GM10248 (cell line): ENCODE measurements at regions not wholly inside any gene's neighbourhood (a gene's known extent, or its start where the extent isn't known, plus 50 kb on each side); places are given as distances from the start of the nearest gene placed in this dataset.

ENCODE experiments used
- CTCF ChIA-PET: fragments of 300-600 bp; sonication (Branson Sonifier 250); formaldehyde crosslinking; extraction: SDS; loops from one replicate; lab custom pipeline; 2021; ENCODE audit warnings: antibody characterized with exemption; lab: Yijun Ruan, JAX
- POLR2A ChIA-PET: fragments of 350-650 bp; sonication (Branson Sonifier 250); formaldehyde crosslinking; extraction: SDS; loops from one replicate; lab custom pipeline; 2020; ENCODE audit warnings: antibody characterized with exemption; lab: Yijun Ruan, JAX
- DNase-seq: peaks from one replicate; pipeline ENCODE4 v3.0.0; 2012; ENCODE audit errors: extremely low spot score
- CTCF ChIP-seq: IDR thresholded peaks from 2 replicates; pipeline ENCODE4 v1.5.1; 2012; ENCODE audit warnings: mild to moderate bottlenecking, low read depth; ENCODE audit errors: extremely low read depth, missing control alignments, control extremely low read depth

GRCh38 chr20:48198929-48199451 lies 413.7 kb upstream of the SULF2 start:
- DNase-seq, result no peak
- POLR2A ChIA-PET, result no interaction called here
- no peak for TF ChIP-seq CTCF
- CTCF ChIA-PET, result no interaction called here

- POLR2A ChIA-PET, result no interaction called here
- no peak for DNase-seq
- CTCF ChIA-PET, result no interaction called here
- TF ChIP-seq CTCF, result no peak
Observed at GRCh38 chr20:48197066-48197465, 411.8 kb upstream of the SULF2 start.

- CTCF ChIA-PET, result no interaction called here
- no peak for DNase-seq
- POLR2A ChIA-PET, result no interaction called here
- no peak for TF ChIP-seq CTCF
Observed at GRCh38 chr20:48196486-48196885, 411.2 kb upstream of the SULF2 start.

GRCh38 chr20:48196001-48196400 lies 410.7 kb upstream of the SULF2 start:
- no peak for DNase-seq
- ChIA-PET CTCF (no interaction called here), POLR2A (no interaction called here)
- no peak for TF ChIP-seq CTCF

- DNase-seq, result no peak
- ChIA-PET CTCF (no interaction called here), POLR2A (no interaction called here)
- no peak for TF ChIP-seq CTCF
Observed at GRCh38 chr20:48195121-48195870, 410.0 kb upstream of the SULF2 start.

GRCh38 chr20:48194583-48194982 lies 409.3 kb upstream of the SULF2 start:
- no peak for DNase-seq
- ChIA-PET CTCF (no interaction called here), POLR2A (no interaction called here)
- TF ChIP-seq CTCF, result no peak
